H1 (cell line): ENCODE measurements at regions not wholly inside any gene's neighbourhood (a gene's known extent, or its start where the extent isn't known, plus 50 kb on each side); places are given as distances from the start of the nearest gene placed in this dataset.

ENCODE experiments used
- CHD2 ChIP-seq: IDR thresholded peaks from 2 replicates; pipeline ENCODE4 v1.6.1; 2012; ENCODE audit warnings: low read length, improper control_type of control experiment
- TAF7 ChIP-seq: optimal IDR thresholded peaks from 2 replicates; pipeline ENCODE3; 2011; ENCODE audit warnings: low read depth, mild to moderate bottlenecking, inconsistent platforms, low read length, moderate library complexity, borderline replicate concordance

DNA sequence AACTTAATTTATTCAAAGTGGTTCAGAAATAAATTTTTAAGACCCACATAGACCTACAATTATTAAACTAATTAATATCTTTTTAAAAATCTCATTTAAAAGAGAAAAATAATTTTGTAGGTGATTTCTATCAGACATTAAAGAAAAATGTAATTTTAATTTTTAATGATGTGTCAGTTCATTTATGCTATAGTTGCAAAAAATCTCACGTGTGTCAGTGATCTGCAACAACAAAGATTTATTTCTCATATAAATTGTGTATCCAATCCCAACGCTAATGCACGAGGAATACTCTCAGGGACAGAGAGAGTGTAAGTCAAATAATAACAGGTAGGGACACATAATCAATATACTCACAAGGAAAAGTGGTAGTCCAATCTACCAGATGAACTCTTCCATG, 456.6 kb upstream of the CCDC54 start (continued):
- TF ChIP-seq TAF7 (no peak), CHD2 (no peak)
